Parathyroid adenoma (tissue), 2 donors: ENCODE measurements at regions not wholly inside any gene's neighbourhood (a gene's known extent, or its start where the extent isn't known, plus 50 kb on each side); places are given as distances from the start of the nearest gene placed in this dataset.

Experiments
- H2AFZ ChIP-seq: fragments of 300-600 bp; sonication (generic); one replicate; pipeline ENCODE4 v1.7.0; 2017; ENCODE audit warnings: antibody characterized with exemption, mild to moderate bottlenecking
- H3K27ac ChIP-seq: fragments of 300-600 bp; sonication (generic); one replicate; pipeline ENCODE4 v1.7.0; 2017
- H3K27me3 ChIP-seq: fragments of 300-600 bp; sonication (generic); one replicate; pipeline ENCODE4 v1.7.0; 2017; ENCODE audit warnings: low read length; ENCODE audit not compliant: control insufficient read depth, insufficient read depth
- H3K36me3 ChIP-seq: fragments of 300-600 bp; sonication (generic); one replicate; pipeline ENCODE4 v1.7.0; 2017; ENCODE audit warnings: low read length; ENCODE audit not compliant: control insufficient read depth, insufficient read depth
- H3K4me1 ChIP-seq: fragments of 300-600 bp; sonication (generic); one replicate; pipeline ENCODE4 v1.7.0; 2017; ENCODE audit warnings: control low read depth
- H3K4me2 ChIP-seq: fragments of 300-600 bp; sonication (generic); one replicate; pipeline ENCODE4 v1.7.0; 2017; ENCODE audit warnings: low read length
- H3K4me3 ChIP-seq: fragments of 300-600 bp; sonication (generic); one replicate; pipeline ENCODE4 v1.7.0; 2017; ENCODE audit warnings: low read depth, low read length
- H3K79me2 ChIP-seq: fragments of 300-600 bp; sonication (generic); one replicate; pipeline ENCODE4 v1.7.0; 2017; ENCODE audit warnings: control low read depth
- H3K9ac ChIP-seq: fragments of 300-600 bp; sonication (generic); one replicate; pipeline ENCODE4 v1.7.0; 2017; ENCODE audit warnings: mild to moderate bottlenecking
- H3K9me3 ChIP-seq: fragments of 300-600 bp; sonication (generic); one replicate; pipeline ENCODE4 v1.7.0; 2017; ENCODE audit warnings: low read length; ENCODE audit not compliant: control insufficient read depth
- TF ChIP-seq, protein P1 (sequence below): fragments of 300-600 bp; sonication (generic); IDR thresholded peaks from one replicate; pipeline ENCODE4 v1.7.0; 2017; ENCODE audit warnings: antibody characterized with exemption, mild to moderate bottlenecking
- donor health status: primary hyperparathyroidism.

DNA sequence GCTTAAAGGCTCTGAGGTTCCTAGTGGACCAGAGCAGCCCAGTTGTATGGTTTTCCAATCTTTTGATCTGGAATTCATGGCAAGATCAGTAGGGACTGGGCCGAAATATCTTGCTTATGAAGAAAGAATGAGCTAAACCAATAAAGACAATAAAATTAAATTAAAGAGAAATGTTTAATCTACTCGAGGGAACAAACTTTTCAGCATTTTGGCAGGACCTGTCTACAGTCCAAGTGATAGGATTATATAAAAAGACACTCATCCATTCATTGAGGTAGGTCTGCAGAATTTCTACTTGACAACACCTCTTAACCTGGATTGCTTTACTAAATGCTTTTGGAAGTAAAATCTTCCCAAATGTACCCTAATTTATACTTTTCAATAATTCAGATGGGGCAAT is 113.6 kb downstream of the AXIN2 start:
- no peaks in the 10 kb centered on the region for H3K4me1 ChIP-seq
- no peaks in the 10 kb centered on the region for H3K36me3 ChIP-seq
- no peak overlapping the region for H3K27ac ChIP-seq
- no peak overlapping the region for H3K4me2 ChIP-seq
- H3K9ac ChIP-seq: no peak overlapping the region
- no peaks in the 10 kb centered on the region for H3K9me3 ChIP-seq
- no peak overlapping the region for H3K4me3 ChIP-seq
- TF ChIP-seq, protein P1, sequence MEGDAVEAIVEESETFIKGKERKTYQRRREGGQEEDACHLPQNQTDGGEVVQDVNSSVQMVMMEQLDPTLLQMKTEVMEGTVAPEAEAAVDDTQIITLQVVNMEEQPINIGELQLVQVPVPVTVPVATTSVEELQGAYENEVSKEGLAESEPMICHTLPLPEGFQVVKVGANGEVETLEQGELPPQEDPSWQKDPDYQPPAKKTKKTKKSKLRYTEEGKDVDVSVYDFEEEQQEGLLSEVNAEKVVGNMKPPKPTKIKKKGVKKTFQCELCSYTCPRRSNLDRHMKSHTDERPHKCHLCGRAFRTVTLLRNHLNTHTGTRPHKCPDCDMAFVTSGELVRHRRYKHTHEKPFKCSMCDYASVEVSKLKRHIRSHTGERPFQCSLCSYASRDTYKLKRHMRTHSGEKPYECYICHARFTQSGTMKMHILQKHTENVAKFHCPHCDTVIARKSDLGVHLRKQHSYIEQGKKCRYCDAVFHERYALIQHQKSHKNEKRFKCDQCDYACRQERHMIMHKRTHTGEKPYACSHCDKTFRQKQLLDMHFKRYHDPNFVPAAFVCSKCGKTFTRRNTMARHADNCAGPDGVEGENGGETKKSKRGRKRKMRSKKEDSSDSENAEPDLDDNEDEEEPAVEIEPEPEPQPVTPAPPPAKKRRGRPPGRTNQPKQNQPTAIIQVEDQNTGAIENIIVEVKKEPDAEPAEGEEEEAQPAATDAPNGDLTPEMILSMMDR: no peak
- no peaks in the 10 kb centered on the region for H3K79me2 ChIP-seq
- H3K27me3 ChIP-seq: no peaks in the 10 kb centered on the region
- H2AFZ ChIP-seq: no peak overlapping the region

DNA sequence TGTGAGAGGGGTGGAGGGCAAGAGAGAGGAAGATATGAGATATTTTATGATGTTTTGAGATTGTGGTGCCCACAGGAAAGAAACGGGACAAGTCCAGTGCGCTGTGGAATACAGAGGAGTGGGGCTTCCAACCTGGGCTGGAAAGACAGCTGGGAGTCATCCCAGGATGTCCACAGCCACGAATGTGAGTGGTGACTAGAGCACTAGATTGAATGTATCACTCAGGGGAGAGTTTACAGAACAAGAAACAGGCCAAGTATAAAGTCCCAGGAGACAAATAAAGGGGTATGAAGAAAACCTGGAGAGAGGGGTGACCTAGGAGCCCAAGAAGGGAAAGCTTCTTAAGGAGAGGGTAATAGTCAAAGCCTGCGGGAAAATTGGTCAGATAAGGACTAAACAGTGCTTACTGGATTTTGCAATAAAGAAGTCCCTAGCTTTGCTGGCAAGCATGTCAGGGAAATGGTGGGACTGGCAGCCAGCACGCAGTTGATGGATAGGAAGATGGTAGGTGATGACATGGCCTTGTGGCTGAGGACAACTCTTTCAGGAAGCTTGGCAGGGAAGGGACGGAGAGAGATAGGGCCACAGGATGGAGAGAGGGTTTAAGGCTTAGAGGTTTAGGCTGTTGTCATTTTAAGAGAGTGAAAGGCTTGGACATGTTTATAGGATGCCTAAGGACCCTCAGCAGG is 114.5 kb downstream of the AXIN2 start:
- H3K36me3 ChIP-seq: no peaks in the 10 kb centered on the region
- no peak overlapping the region for H3K4me3 ChIP-seq
- no peaks in the 10 kb centered on the region for H3K9me3 ChIP-seq
- H3K4me1 ChIP-seq: no peaks in the 10 kb centered on the region
- H3K79me2 ChIP-seq: no peaks in the 10 kb centered on the region
- H3K9ac ChIP-seq: no peak overlapping the region
- H3K4me2 ChIP-seq: no peak overlapping the region
- H3K27ac ChIP-seq: no peak overlapping the region
- TF ChIP-seq, protein P1: no peak
- no peak overlapping the region for H2AFZ ChIP-seq
- H3K27me3 ChIP-seq: no peaks in the 10 kb centered on the region

DNA sequence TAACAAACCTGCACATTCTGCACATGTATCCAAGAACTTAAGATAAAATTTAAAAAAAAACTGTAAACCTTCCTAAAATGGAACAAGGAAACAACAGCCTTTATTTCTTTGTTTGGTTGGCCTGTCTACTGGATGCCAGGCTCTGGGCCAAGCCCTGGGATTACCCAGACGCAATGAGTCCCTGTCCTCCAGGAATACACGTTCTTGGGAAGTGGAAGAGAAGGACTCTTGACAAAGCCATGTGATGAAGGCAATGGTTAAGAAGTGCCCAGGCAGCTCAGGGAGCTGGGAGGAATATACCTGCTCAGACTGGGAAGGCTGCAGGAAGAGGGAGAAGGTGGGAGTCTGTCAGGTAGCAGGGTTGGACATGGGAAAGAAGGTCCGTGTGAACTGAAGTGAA is 115.4 kb downstream of the AXIN2 start:
- no peaks in the 10 kb centered on the region for H3K4me1 ChIP-seq
- TF ChIP-seq, protein P1: no peak

DNA sequence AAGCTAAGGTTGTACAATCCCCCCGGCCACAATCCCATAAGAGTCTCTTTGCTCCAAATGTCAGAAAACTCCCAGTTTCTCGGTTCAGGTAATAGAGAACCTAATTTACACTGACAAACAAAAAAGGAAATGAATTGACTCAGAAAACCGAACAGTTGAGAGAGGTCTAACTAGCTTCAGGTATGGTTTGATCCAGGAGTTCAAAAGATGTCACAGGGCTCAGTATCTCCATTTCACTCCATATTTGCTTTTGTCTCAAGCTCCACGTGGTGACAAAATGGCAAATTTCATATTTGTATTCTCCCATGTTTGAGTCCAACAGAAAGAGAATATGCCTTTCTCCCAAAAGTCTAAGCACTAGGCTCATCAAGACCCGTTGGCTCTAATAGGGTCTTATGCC is 117.4 kb downstream of the AXIN2 start:
- Histone ChIP-seq H3K9ac (no peak overlapping the region), H3K9me3 (no peaks in the 10 kb centered on the region), H3K79me2 (no peaks in the 10 kb centered on the region), H2AFZ (no peak overlapping the region), H3K27ac (no peak overlapping the region), H3K4me1 (no peaks in the 10 kb centered on the region), H3K36me3 (no peaks in the 10 kb centered on the region), H3K4me3 (no peak overlapping the region), H3K4me2 (no peak overlapping the region), H3K27me3 (no peaks in the 10 kb centered on the region)
- TF ChIP-seq, protein P1: no peak

More for the DNA sequence above, 115.4 kb downstream of the AXIN2 start:
- no peak overlapping the region for H2AFZ ChIP-seq
- no peaks in the 10 kb centered on the region for H3K36me3 ChIP-seq
- no peaks in the 10 kb centered on the region for H3K79me2 ChIP-seq
- no peak overlapping the region for H3K4me3 ChIP-seq
- no peaks in the 10 kb centered on the region for H3K9me3 ChIP-seq
- no peaks in the 10 kb centered on the region for H3K27me3 ChIP-seq
- H3K9ac ChIP-seq: no peak overlapping the region
- no peak overlapping the region for H3K27ac ChIP-seq
- H3K4me2 ChIP-seq: no peak overlapping the region

DNA sequence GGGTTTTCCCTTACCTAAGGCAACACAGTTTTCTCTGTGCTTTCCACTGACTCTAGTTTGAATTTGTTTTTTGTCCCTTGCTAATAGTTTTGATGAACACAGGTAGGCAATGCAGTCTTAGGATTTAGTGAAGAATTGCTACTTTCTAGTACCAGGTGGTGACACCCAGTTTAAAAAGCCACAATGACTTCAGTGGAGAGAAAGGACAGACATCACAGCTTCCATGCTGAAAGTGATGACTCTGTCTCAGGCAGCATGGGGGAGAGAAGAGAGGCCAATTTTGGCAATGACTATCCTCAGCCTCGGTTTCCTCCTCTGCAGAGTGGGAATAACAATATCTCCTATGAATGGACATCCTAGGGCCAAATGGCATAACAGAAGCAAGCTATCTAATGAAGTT is 118.8 kb downstream of the AXIN2 start:
- no peak overlapping the region for H3K4me3 ChIP-seq
- H3K36me3 ChIP-seq: no peaks in the 10 kb centered on the region
- no peaks in the 10 kb centered on the region for H3K4me1 ChIP-seq
- H3K27me3 ChIP-seq: no peaks in the 10 kb centered on the region
- H2AFZ ChIP-seq: no peak overlapping the region
- no peak overlapping the region for H3K9ac ChIP-seq
- TF ChIP-seq, protein P1: no peak
- H3K4me2 ChIP-seq: no peak overlapping the region
- H3K9me3 ChIP-seq: no peaks in the 10 kb centered on the region
- H3K79me2 ChIP-seq: no peaks in the 10 kb centered on the region
- H3K27ac ChIP-seq: no peak overlapping the region
